Suprapubic skin (tissue), 4 donors: ENCODE measurements at regions not wholly inside any gene's neighbourhood (a gene's known extent, or its start where the extent isn't known, plus 50 kb on each side); places are given as distances from the start of the nearest gene placed in this dataset.

Experiments
- DNase-seq, 2 donors: peaks; one replicate each; pipeline ENCODE4 v3.0.0-alpha.2; 2019; ENCODE audit warnings: low spot score in 2 of 2
- H3K27ac ChIP-seq: fragments of 200-600 bp; sonication (generic); one replicate; pipeline ENCODE4 v1.5.1; 2019
- H3K27me3 ChIP-seq: fragments of 200-600 bp; sonication (generic); one replicate; pipeline ENCODE4 v1.5.1; 2019
- H3K36me3 ChIP-seq: fragments of 200-600 bp; sonication (generic); one replicate; pipeline ENCODE4 v1.5.1; 2019
- H3K4me1 ChIP-seq: fragments of 200-600 bp; sonication (generic); one replicate; pipeline ENCODE4 v1.5.1; 2019
- H3K4me3 ChIP-seq: fragments of 200-600 bp; sonication (generic); one replicate; pipeline ENCODE4 v1.5.1; 2019; ENCODE audit warnings: mild to moderate bottlenecking
- H3K9me3 ChIP-seq: fragments of 200-600 bp; sonication (generic); one replicate; pipeline ENCODE4 v1.5.1; 2019
- CTCF ChIP-seq, 2 donors: fragments of 200-600 bp in 1 of 2; fragments of 450-650 bp in 1 of 2; sonication (generic) in 1 of 2; IDR thresholded peaks; one replicate each; pipeline ENCODE4 v1.5.1; 2016 to 2019; ENCODE audit warnings: antibody characterized with exemption in 2 of 2, mild to moderate bottlenecking in 1 of 2, moderate library complexity in 1 of 2
- EP300 ChIP-seq: sonication (generic); formaldehyde crosslinking; IDR thresholded peaks from one replicate; pipeline ENCODE4 v1.6.1; 2017; ENCODE audit warnings: antibody characterized with exemption
- POLR2A ChIP-seq, 2 donors: fragments of 450-650 bp; IDR thresholded peaks; one replicate each; pipeline ENCODE4 v1.6.1; 2017; ENCODE audit warnings: antibody characterized with exemption in 2 of 2, mild to moderate bottlenecking in 2 of 2, moderate library complexity in 2 of 2
- POLR2AphosphoS5 ChIP-seq, 3 donors: sonication (generic); formaldehyde crosslinking; IDR thresholded peaks; one replicate each; pipeline ENCODE4 v1.6.1; 2017; ENCODE audit warnings: antibody characterized with exemption in 3 of 3
- WGBS: methylation state at CpG from one replicate; pipeline ENCODE4 v1.1.5; 2018; 5-methylcytosine and 5-hydroxymethylcytosine counted together

GRCh38 chr14:87483271-87484260 is 509.4 kb downstream of the GALC start:
- 70% methylated on average over 8 of the region's 8 CpGs for WGBS
- DNase-seq = no peak

GRCh38 chr14:87468531-87468930 is 524.5 kb downstream of the GALC start:
- 91% methylated on average over 1 of the region's 1 CpG for WGBS
- H3K27me3 ChIP-seq = no peaks in the 10 kb centered on the region
- no peak overlapping the region for H3K4me3 ChIP-seq
- H3K36me3 ChIP-seq = no peaks in the 10 kb centered on the region
- H3K9me3 ChIP-seq = no peaks in the 10 kb centered on the region
- no peaks in the 10 kb centered on the region for H3K4me1 ChIP-seq
- H3K27ac ChIP-seq = no peak overlapping the region
- no peak for DNase-seq
- no peak for TF ChIP-seq CTCF (IDR thresholded peaks at IDR 0.05)
- no peak for TF ChIP-seq POLR2A (IDR thresholded peaks at IDR 0.05)
- TF ChIP-seq EP300 = no peak
- TF ChIP-seq POLR2AphosphoS5 (IDR thresholded peaks at IDR 0.05) = no peak

More at GRCh38 chr14:87483271-87484260, 509.4 kb downstream of the GALC start:
- H3K27ac ChIP-seq = no peak overlapping the region
- no peaks in the 10 kb centered on the region for H3K27me3 ChIP-seq
- no peaks in the 10 kb centered on the region for H3K9me3 ChIP-seq
- H3K4me1 ChIP-seq = no peaks in the 10 kb centered on the region
- no peaks in the 10 kb centered on the region for H3K36me3 ChIP-seq
- no peak overlapping the region for H3K4me3 ChIP-seq
- no peak for TF ChIP-seq CTCF (IDR thresholded peaks at IDR 0.05)
- TF ChIP-seq POLR2AphosphoS5 (IDR thresholded peaks at IDR 0.05) = no peak
- TF ChIP-seq EP300 = no peak
- no peak for TF ChIP-seq POLR2A (IDR thresholded peaks at IDR 0.05)

GRCh38 chr14:87467578-87467977 is 525.4 kb downstream of the GALC start:
- 64% methylated on average over 1 of the region's 1 CpG for WGBS
- TF ChIP-seq POLR2A (IDR thresholded peaks at IDR 0.05) = no peak
- H3K4me3 ChIP-seq = no peak overlapping the region
- no peaks in the 10 kb centered on the region for H3K27me3 ChIP-seq
- no peaks in the 10 kb centered on the region for H3K4me1 ChIP-seq
- no peaks in the 10 kb centered on the region for H3K36me3 ChIP-seq
- no peaks in the 10 kb centered on the region for H3K9me3 ChIP-seq
- no peak overlapping the region for H3K27ac ChIP-seq
- no peak for DNase-seq

- Histone ChIP-seq H3K27me3 (no peaks in the 10 kb centered on the region), H3K4me1 (no peaks in the 10 kb centered on the region), H3K36me3 (no peaks in the 10 kb centered on the region), H3K27ac (no peak overlapping the region), H3K9me3 (no peaks in the 10 kb centered on the region), H3K4me3 (no peak overlapping the region)
- no peak for DNase-seq
- 82% methylated on average over 4 of the region's 4 CpGs for WGBS
- TF ChIP-seq CTCF (IDR thresholded peaks at IDR 0.05) (no peak), EP300 (no peak)
These were observed 527.2 kb downstream of the GALC start for GRCh38 chr14:87465770-87466169.

- DNase-seq = no peak
- H3K27ac ChIP-seq = no peak overlapping the region
- TF ChIP-seq POLR2AphosphoS5 (IDR thresholded peaks at IDR 0.05) = no peak
- TF ChIP-seq POLR2A (IDR thresholded peaks at IDR 0.05) = no peak
- TF ChIP-seq CTCF (IDR thresholded peaks at IDR 0.05) = no peak
- no peak for TF ChIP-seq EP300
- H3K9me3 ChIP-seq = no peaks in the 10 kb centered on the region
- no peaks in the 10 kb centered on the region for H3K27me3 ChIP-seq
- H3K4me1 ChIP-seq = no peaks in the 10 kb centered on the region
- whole genome bisulfite sequencing = 92% methylated on average over 6 of the region's 6 CpGs
- no peak overlapping the region for H3K4me3 ChIP-seq
- H3K36me3 ChIP-seq = no peaks in the 10 kb centered on the region
These were observed 531.3 kb downstream of the GALC start for GRCh38 chr14:87461704-87462103.
